ENCODE measurements at regions not wholly inside any gene's neighbourhood (a gene's known extent, or its start where the extent isn't known, plus 50 kb on each side); places are given as distances from the start of the nearest gene placed in this dataset.
"Not testable (repeated sequence)": the region's sequence is repeated elsewhere in the genome, so short reads cannot be mapped to it uniquely, and the experiment has no call there.

- no peak overlapping the region for H3K4me2 ChIP-seq
- H3K27me3 ChIP-seq (ENCODE audit: insufficient read depth) = no peaks in the 10 kb centered on the region
- H3K4me3 ChIP-seq (ENCODE audit: low read depth in 2 of 2, low read length in 1 of 2) = no peak overlapping the region
- no peak for TF ChIP-seq GATA2 (CRISPR knock-in tag; IDR thresholded peaks at IDR 0.05)
- no peak for TF ChIP-seq MEF2A (IDR thresholded peaks at IDR 0.05; ENCODE audit: borderline replicate concordance, low read depth)
- TF ChIP-seq TEAD4 (IDR thresholded peaks at IDR 0.05; ENCODE audit: borderline replicate concordance, insufficient read depth) = no peak
- no peak for TF ChIP-seq GABPA (IDR thresholded peaks at IDR 0.05; ENCODE audit: low read depth)
- no peak for TF ChIP-seq EZH2phosphoT487 (IDR thresholded peaks at IDR 0.05; ENCODE audit: borderline replicate concordance, low read depth)
- TF ChIP-seq FOXM1 (IDR thresholded peaks at IDR 0.05; ENCODE audit: low read depth) = no peak
- TF ChIP-seq IRF3 (IDR thresholded peaks at IDR 0.05; ENCODE audit: low read depth, low read length) = no peak
- TF ChIP-seq ELF1 (IDR thresholded peaks at IDR 0.05) = no peak
- TF ChIP-seq, protein P1, sequence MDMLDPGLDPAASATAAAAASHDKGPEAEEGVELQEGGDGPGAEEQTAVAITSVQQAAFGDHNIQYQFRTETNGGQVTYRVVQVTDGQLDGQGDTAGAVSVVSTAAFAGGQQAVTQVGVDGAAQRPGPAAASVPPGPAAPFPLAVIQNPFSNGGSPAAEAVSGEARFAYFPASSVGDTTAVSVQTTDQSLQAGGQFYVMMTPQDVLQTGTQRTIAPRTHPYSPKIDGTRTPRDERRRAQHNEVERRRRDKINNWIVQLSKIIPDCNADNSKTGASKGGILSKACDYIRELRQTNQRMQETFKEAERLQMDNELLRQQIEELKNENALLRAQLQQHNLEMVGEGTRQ (IDR thresholded peaks at IDR 0.05; ENCODE audit: borderline replicate concordance, low read depth, low read length) = no peak
- no peak for TF ChIP-seq RXRA (IDR thresholded peaks at IDR 0.05; ENCODE audit: borderline replicate concordance, low read depth)
- TF ChIP-seq RAD21 (IDR thresholded peaks at IDR 0.05; ENCODE audit: low read length) = no peak
- TF ChIP-seq EP300 (IDR thresholded peaks at IDR 0.05; ENCODE audit: borderline replicate concordance in 1 of 2, low read depth in 1 of 2, low read length in 1 of 2) = no peak
- WGBS (ENCODE audit: low lambda C conversion rate) = 8% methylated on average over 3 of the region's 3 CpGs
- H3K9me3 ChIP-seq = no peaks in the 10 kb centered on the region
- ChIA-PET POLR2A (no interaction called here), CTCF (interaction anchor here (0.6 kb wide), 1 partner anchor 143 kb away, joined by 3 read pairs; no protein-coding TSS in a partner anchor)
- H3K79me2 ChIP-seq (ENCODE audit: insufficient read depth) = no peaks in the 10 kb centered on the region
- no peaks in the 10 kb centered on the region for H4K20me1 ChIP-seq (ENCODE audit: insufficient read depth)
- no peak overlapping the region for H2AFZ ChIP-seq (ENCODE audit: low read depth)
- H3K9me2 ChIP-seq = no peaks in the 10 kb centered on the region
- H3K27ac ChIP-seq (ENCODE audit: low read depth in 2 of 2, low read length in 1 of 2) = no peak overlapping the region
- H3K9ac ChIP-seq = no peak overlapping the region
- no peak for DNase-seq
- no peaks in the 10 kb centered on the region for H3K36me3 ChIP-seq (replicated peaks in 1 of 2; ENCODE audit: control insufficient read depth in 1 of 2, insufficient read depth in 2 of 2, low read length in 1 of 2)
- no peaks in the 10 kb centered on the region for H3F3A ChIP-seq (replicated peaks; ENCODE audit: insufficient read depth)
- no peaks in the 10 kb centered on the region; a peak in 1 of 4 replicates for H3K4me1 ChIP-seq (ENCODE audit: control insufficient read depth in 1 of 2, insufficient read depth in 2 of 2, low read depth in 1 of 2, low read length in 1 of 2)
These were observed 363.5 kb upstream of the FRG2C start for GRCh38 chr3:75300606-75301005.

DNA sequence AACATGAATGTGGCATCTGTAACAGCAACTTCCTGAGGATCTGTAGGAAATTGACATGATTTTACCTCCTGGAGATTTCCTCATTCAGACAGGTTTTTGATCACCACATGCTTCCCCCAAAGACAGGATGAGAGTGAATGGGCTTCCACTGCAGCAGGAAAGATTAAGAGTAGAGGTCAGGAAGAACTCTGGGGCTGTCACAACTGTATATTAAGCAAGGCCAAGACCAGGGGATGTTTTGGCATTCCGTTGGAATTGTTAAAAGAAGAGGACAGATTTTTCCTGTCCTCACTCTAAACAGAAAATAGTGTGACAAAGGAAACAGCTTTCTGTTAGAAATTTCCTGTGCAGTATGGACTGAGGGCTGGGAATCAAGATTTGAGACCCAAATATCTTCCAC is 363.1 kb upstream of the FRG2C start:
- H3K27ac ChIP-seq (ENCODE audit: low read depth in 2 of 2, low read length in 1 of 2); POLR2A ChIA-PET; H3K9ac ChIP-seq; DNase-seq; H3K9me2 ChIP-seq; H3K4me3 ChIP-seq (ENCODE audit: low read depth in 2 of 2, low read length in 1 of 2); H4K20me1 ChIP-seq (ENCODE audit: insufficient read depth); H2AFZ ChIP-seq (ENCODE audit: low read depth); H3K9me3 ChIP-seq; H3K4me2 ChIP-seq; H3K4me1 ChIP-seq (ENCODE audit: control insufficient read depth in 1 of 2, insufficient read depth in 2 of 2, low read depth in 1 of 2, low read length in 1 of 2); H3K36me3 ChIP-seq (replicated peaks in 1 of 2; ENCODE audit: control insufficient read depth in 1 of 2, insufficient read depth in 2 of 2, low read length in 1 of 2); H3F3A ChIP-seq (replicated peaks; ENCODE audit: insufficient read depth); H3K79me2 ChIP-seq (ENCODE audit: insufficient read depth); H3K27me3 ChIP-seq (ENCODE audit: insufficient read depth): not testable (repeated sequence)
- CTCF ChIA-PET = interaction anchor here (1.3 to 1.7 kb wide), 2 partner anchors 17 to 128 kb away, joined by 4 to 5 read pairs; no protein-coding TSS in a partner anchor
- WGBS (ENCODE audit: low lambda C conversion rate) = 20% methylated on average over 1 of the region's 1 CpG
